ENCODE measurements at regions not wholly inside any gene's neighbourhood (a gene's known extent, or its start where the extent isn't known, plus 50 kb on each side); places are given as distances from the start of the nearest gene placed in this dataset.
"Not testable (repeated sequence)": the region's sequence is repeated elsewhere in the genome, so short reads cannot be mapped to it uniquely, and the experiment has no call there.

DNA sequence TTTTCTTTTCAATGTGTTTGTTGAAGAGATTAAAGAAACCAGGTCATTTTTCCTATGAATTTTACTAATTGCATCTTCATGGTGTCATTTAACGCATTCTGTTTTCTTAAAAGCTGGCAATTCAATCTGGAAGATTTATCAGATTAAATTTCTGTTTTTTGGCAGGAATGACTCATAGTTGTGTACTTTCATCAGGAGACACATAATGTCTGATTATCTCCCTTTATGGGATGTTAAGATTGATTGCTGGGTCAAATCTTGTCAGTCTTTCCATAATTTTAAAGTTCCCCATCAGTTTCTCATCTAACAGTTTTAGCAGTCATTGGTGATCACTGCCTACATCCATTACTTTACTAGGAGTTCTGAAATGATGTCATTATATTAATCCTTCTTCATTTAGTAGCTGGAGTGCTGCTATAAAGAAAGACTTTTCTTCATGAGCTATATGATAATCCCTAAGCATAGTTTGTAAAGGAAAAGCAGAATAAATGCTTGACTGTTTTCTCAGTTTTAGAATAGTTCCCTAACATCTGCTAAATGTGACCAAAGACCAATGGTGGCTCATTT is 72.8 kb upstream of the MAP10 start:
- Histone ChIP-seq H3K4me3 (no peak overlapping the region), H3K4me1 (peaks cover 17% of the 10 kb centered on the region), H3K27me3 (no peaks in the 10 kb centered on the region), H3K27ac (no peak overlapping the region), H3K36me3 (no peaks in the 10 kb centered on the region), H3K9me3 (no peaks in the 10 kb centered on the region)
- no peak for DNase-seq (ENCODE audit: extremely low spot score in 2 of 2)
- intact Hi-C loops (cut with DNase I), result no loop called here
- TF ChIP-seq POLR2AphosphoS5 (IDR thresholded peaks at IDR 0.05; ENCODE audit: insufficient read depth in 1 of 2, low read depth in 1 of 2) (no peak), POLR2A (IDR thresholded peaks at IDR 0.05) (no peak)
- TF ChIP-seq, protein P1, sequence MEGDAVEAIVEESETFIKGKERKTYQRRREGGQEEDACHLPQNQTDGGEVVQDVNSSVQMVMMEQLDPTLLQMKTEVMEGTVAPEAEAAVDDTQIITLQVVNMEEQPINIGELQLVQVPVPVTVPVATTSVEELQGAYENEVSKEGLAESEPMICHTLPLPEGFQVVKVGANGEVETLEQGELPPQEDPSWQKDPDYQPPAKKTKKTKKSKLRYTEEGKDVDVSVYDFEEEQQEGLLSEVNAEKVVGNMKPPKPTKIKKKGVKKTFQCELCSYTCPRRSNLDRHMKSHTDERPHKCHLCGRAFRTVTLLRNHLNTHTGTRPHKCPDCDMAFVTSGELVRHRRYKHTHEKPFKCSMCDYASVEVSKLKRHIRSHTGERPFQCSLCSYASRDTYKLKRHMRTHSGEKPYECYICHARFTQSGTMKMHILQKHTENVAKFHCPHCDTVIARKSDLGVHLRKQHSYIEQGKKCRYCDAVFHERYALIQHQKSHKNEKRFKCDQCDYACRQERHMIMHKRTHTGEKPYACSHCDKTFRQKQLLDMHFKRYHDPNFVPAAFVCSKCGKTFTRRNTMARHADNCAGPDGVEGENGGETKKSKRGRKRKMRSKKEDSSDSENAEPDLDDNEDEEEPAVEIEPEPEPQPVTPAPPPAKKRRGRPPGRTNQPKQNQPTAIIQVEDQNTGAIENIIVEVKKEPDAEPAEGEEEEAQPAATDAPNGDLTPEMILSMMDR (IDR thresholded peaks at IDR 0.05), result no peak

DNA sequence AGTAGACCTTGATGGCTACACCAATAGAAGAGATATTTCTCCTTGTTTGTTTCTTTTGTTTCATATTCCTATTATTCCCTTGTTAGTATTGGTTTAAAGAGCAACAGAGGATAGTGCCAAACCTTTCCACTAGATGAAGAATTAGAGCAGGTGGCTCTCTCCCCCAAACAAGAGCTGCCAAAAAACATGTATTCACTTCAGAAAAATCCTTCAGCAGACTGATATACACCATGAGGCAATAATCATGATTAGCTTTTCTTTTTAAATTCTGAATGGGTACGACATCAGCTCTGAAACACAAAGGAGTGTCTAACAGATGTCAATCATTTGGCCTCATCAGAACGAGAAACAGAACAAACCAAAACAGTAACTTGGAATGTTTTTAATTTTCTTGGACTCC is 67.3 kb upstream of the MAP10 start:
- H3K27ac ChIP-seq, result no peak overlapping the region
- no peak for DNase-seq (ENCODE audit: extremely low spot score in 2 of 2)
- intact Hi-C loops (cut with DNase I), result no loop called here
- TF ChIP-seq, protein P1 (IDR thresholded peaks at IDR 0.05), result no peak
- no peak for TF ChIP-seq POLR2A (IDR thresholded peaks at IDR 0.05)
- no peak for TF ChIP-seq POLR2AphosphoS5 (IDR thresholded peaks at IDR 0.05; ENCODE audit: insufficient read depth in 1 of 2, low read depth in 1 of 2)
- no peaks in the 10 kb centered on the region for H3K36me3 ChIP-seq
- H3K4me1 ChIP-seq, result no peaks in the 10 kb centered on the region
- H3K27me3 ChIP-seq, result no peaks in the 10 kb centered on the region
- H3K4me3 ChIP-seq, result no peak overlapping the region
- no peaks in the 10 kb centered on the region for H3K9me3 ChIP-seq

DNA sequence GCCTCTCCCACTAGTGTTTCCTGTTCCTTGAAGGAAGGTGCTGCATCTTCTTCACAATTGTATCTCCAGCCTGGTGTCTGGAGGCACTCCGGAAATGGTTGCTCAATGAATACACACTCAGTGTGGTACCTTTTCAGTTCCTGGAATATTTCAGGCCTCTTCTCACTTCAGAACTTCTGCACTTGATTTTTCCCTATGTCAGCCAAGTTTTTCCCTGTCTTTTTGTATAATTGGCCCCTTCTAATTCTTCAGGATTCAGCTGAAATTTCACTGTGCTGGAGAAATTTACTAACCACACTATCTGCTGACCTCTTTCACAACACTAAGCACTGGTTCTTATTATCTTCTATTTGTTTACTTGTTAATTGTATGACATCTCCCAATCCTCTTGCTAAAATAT is 61.2 kb upstream of the MAP10 start:
- TF ChIP-seq, protein P1 (IDR thresholded peaks at IDR 0.05), result no peak
- TF ChIP-seq POLR2A (IDR thresholded peaks at IDR 0.05) (no peak), POLR2AphosphoS5 (IDR thresholded peaks at IDR 0.05; ENCODE audit: insufficient read depth in 1 of 2, low read depth in 1 of 2) (no peak)
- H3K9me3 ChIP-seq, result no peaks in the 10 kb centered on the region
- intact Hi-C loops (cut with DNase I), result no loop called here
- no peaks in the 10 kb centered on the region for H3K36me3 ChIP-seq
- no peak for DNase-seq (ENCODE audit: extremely low spot score in 2 of 2)
- no peak overlapping the region for H3K4me3 ChIP-seq
- peak overlapping the region; percentile 42 for H3K27ac ChIP-seq
- H3K4me1 ChIP-seq, result no peaks in the 10 kb centered on the region
- no peaks in the 10 kb centered on the region for H3K27me3 ChIP-seq

DNA sequence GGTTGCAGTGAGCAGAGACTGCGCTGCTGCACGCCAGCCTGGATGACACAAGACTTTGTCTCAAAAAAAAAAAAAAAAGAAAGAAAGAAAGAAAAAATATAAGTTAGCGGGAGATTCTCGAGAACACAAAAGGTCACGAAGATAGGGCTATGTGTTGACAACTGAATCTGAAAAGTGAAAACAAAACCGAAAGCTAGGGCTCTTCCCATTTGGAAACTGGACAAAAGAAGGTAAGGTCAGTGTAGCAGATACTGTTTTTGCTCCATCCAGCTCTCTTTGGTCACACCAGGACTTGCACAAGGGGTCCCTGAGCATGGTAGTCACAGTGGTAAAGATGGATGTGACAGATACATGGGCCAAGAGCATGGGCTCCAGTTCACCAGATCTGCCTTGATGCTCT is 60.4 kb upstream of the MAP10 start:
- no peaks in the 10 kb centered on the region for H3K36me3 ChIP-seq
- H3K4me1 ChIP-seq, result no peaks in the 10 kb centered on the region
- H3K9me3 ChIP-seq, result no peaks in the 10 kb centered on the region
- no peaks in the 10 kb centered on the region for H3K27me3 ChIP-seq
- intact Hi-C loops (cut with DNase I), result loop anchor here (5.0 kb wide), 1 partner anchor 1998 kb away; the partner anchor contains the start of gene CAPN9
- no peak for DNase-seq (ENCODE audit: extremely low spot score in 2 of 2)
- no peak overlapping the region for H3K4me3 ChIP-seq
- TF ChIP-seq POLR2AphosphoS5 (IDR thresholded peaks at IDR 0.05; ENCODE audit: insufficient read depth in 1 of 2, low read depth in 1 of 2) (no peak), POLR2A (IDR thresholded peaks at IDR 0.05) (no peak)
- TF ChIP-seq, protein P1 (IDR thresholded peaks at IDR 0.05), result no peak
- H3K27ac ChIP-seq, result no peak overlapping the region

DNA sequence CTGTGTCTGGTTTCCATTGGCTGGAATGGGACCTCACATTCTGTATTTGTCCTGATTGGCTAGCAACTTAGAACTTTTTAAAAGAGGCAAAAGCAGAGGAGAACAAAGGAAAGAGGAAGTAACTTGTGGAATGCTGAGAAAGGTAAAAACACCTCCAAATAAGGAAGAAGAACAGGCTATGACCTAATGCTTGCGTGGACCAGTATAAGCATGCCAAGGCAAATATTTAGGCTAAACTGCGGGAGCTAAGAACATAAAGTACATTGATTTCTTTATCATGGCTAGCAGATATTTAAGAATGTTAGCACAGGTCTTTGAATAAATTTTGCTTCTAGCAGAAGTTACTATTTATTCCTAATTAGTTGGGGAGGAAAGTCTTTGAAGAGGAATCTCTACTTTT is 59.5 kb upstream of the MAP10 start:
- H3K36me3 ChIP-seq; H3K27ac ChIP-seq; H3K4me1 ChIP-seq; H3K9me3 ChIP-seq; H3K4me3 ChIP-seq; DNase-seq (ENCODE audit: extremely low spot score in 2 of 2); H3K27me3 ChIP-seq: not testable (repeated sequence)
- intact Hi-C loops (cut with DNase I), result loop anchor here (5.0 kb wide), 1 partner anchor 1998 kb away; the partner anchor contains the start of gene CAPN9

Data from vagina (tissue), 2 donors.